ENCODE measurements at regions not wholly inside any gene's neighbourhood (a gene's known extent, or its start where the extent isn't known, plus 50 kb on each side); places are given as distances from the start of the nearest gene placed in this dataset.

GRCh38 chr12:94795044-94795443, 144.7 kb upstream of the TMCC3 start:
- TF ChIP-seq CTCF (IDR thresholded peaks at IDR 0.05; ENCODE audit: poor library complexity) (no peak), EZH2 (IDR thresholded peaks at IDR 0.05; ENCODE audit: borderline replicate concordance) (no peak), EZH2phosphoT487 (IDR thresholded peaks at IDR 0.05; ENCODE audit: low read depth, severe bottlenecking, unreplicated experiment) (no peak)

All from hepatocyte (in vitro differentiated cells).